ENCODE measurements at regions not wholly inside any gene's neighbourhood (a gene's known extent, or its start where the extent isn't known, plus 50 kb on each side); places are given as distances from the start of the nearest gene placed in this dataset.

DNA sequence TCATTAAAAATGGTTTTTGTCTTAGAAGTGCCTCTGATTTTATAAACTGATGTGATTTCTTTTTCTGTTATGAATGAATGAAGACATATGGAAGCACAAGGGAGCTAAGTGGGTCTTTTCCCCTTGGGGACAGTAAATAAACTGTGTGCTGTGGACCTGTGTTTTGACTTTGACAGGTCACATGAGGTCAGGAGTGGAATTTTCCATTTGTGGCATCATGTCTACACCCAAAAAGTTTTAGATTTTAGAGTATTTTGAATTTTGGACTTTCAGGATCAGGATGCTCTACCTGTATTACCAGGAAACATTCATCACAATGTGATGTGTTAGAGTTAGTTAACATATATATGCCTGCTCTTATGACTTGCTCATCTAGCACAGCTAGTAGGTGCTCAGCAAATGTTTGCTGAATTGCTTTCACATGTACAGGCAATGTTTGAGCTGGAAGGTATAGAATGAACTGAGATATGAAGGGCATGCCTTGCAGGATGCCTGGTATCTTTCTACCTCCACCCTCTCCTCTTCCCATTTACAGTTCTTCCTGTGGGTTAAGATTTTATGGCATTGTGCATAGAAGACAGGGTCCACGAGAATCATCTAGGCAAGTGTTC, 73.2 kb upstream of the NR3C1 start:
- TF ChIP-seq POLR2A (IDR thresholded peaks at IDR 0.05) = no peak
- TF ChIP-seq, protein P1, sequence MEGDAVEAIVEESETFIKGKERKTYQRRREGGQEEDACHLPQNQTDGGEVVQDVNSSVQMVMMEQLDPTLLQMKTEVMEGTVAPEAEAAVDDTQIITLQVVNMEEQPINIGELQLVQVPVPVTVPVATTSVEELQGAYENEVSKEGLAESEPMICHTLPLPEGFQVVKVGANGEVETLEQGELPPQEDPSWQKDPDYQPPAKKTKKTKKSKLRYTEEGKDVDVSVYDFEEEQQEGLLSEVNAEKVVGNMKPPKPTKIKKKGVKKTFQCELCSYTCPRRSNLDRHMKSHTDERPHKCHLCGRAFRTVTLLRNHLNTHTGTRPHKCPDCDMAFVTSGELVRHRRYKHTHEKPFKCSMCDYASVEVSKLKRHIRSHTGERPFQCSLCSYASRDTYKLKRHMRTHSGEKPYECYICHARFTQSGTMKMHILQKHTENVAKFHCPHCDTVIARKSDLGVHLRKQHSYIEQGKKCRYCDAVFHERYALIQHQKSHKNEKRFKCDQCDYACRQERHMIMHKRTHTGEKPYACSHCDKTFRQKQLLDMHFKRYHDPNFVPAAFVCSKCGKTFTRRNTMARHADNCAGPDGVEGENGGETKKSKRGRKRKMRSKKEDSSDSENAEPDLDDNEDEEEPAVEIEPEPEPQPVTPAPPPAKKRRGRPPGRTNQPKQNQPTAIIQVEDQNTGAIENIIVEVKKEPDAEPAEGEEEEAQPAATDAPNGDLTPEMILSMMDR (IDR thresholded peaks at IDR 0.05) = no peak

Data from heart left ventricle (tissue), 13 donors.